ENCODE measurements at regions not wholly inside any gene's neighbourhood (a gene's known extent, or its start where the extent isn't known, plus 50 kb on each side); places are given as distances from the start of the nearest gene placed in this dataset.

DNA sequence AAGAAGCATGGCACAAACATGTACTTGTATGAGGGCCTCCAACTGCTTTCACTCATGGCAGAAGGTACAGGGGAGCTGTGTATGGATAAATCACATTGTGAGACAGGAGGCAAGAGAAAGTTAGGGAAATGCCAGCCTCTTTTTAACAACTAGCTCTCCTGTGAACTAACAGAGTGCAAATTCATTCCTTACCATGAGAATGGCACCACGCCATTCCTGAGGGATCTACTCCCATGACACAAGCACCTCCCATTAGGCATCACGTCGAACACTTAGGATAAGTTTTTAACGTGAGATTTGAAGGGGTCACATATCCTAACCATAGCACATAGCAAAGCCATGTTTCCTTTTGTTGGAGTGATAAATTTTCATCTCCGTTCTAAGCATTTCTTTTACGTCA, 747.2 kb upstream of the CHD1 start:
- Histone ChIP-seq H3K9me3 (ENCODE audit: control insufficient read depth, insufficient read depth, low read length) (no peaks in the 10 kb centered on the region), H3K36me3 (ENCODE audit: control insufficient read depth, low read length) (no peaks in the 10 kb centered on the region), H3K4me1 (ENCODE audit: control insufficient read depth, low read length) (no peaks in the 10 kb centered on the region), H3K79me2 (ENCODE audit: control insufficient read depth, low read length) (no peaks in the 10 kb centered on the region), H3F3A (ENCODE audit: control insufficient read depth, insufficient read depth) (no peaks in the 10 kb centered on the region), H4K20me1 (ENCODE audit: control insufficient read depth, insufficient read depth, low read depth, low read length) (no peaks in the 10 kb centered on the region), H3K4me3 (ENCODE audit: low read length) (no peak overlapping the region), H3K27ac (ENCODE audit: low read depth, low read length) (no peak overlapping the region), H3K27me3 (ENCODE audit: control insufficient read depth, low read length) (no peaks in the 10 kb centered on the region), H3K4me2 (ENCODE audit: low read length) (no peak overlapping the region), H3K9me2 (replicated peaks; ENCODE audit: control insufficient read depth, low read length) (no peaks in the 10 kb centered on the region)
- TF ChIP-seq EZH2phosphoT487 (IDR thresholded peaks at IDR 0.05; ENCODE audit: borderline replicate concordance, low read length): no peak
- TF ChIP-seq, protein P1, sequence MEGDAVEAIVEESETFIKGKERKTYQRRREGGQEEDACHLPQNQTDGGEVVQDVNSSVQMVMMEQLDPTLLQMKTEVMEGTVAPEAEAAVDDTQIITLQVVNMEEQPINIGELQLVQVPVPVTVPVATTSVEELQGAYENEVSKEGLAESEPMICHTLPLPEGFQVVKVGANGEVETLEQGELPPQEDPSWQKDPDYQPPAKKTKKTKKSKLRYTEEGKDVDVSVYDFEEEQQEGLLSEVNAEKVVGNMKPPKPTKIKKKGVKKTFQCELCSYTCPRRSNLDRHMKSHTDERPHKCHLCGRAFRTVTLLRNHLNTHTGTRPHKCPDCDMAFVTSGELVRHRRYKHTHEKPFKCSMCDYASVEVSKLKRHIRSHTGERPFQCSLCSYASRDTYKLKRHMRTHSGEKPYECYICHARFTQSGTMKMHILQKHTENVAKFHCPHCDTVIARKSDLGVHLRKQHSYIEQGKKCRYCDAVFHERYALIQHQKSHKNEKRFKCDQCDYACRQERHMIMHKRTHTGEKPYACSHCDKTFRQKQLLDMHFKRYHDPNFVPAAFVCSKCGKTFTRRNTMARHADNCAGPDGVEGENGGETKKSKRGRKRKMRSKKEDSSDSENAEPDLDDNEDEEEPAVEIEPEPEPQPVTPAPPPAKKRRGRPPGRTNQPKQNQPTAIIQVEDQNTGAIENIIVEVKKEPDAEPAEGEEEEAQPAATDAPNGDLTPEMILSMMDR (IDR thresholded peaks at IDR 0.05; ENCODE audit: low read depth, low read length, poor library complexity, severe bottlenecking): no peak

DNA sequence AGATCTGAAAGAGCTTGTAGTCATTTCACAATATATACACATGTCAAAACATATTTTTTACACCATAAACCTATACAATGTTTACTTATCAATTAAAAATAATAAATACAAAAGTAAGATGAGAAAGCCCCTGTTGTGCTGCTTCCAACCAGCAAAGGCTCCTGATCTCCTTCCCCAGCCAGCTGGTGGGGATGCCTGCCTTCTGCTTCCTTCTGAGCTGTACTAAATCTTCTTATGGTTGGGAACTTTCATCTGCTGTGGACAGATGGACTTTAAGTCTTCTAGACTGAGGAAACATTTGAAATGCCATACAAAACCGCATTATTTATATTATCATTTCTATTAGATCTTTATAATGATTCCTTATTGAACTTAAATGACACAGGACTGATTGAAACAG, 745.3 kb upstream of the CHD1 start:
- Histone ChIP-seq H4K20me1 (ENCODE audit: control insufficient read depth, insufficient read depth, low read depth, low read length) (no peaks in the 10 kb centered on the region), H3F3A (ENCODE audit: control insufficient read depth, insufficient read depth) (no peaks in the 10 kb centered on the region), H3K27me3 (ENCODE audit: control insufficient read depth, low read length) (no peaks in the 10 kb centered on the region), H3K4me1 (ENCODE audit: control insufficient read depth, low read length) (no peaks in the 10 kb centered on the region), H3K4me3 (ENCODE audit: low read length) (no peak overlapping the region), H3K9me2 (replicated peaks; ENCODE audit: control insufficient read depth, low read length) (no peaks in the 10 kb centered on the region), H3K79me2 (ENCODE audit: control insufficient read depth, low read length) (no peaks in the 10 kb centered on the region), H3K36me3 (ENCODE audit: control insufficient read depth, low read length) (no peaks in the 10 kb centered on the region), H3K9me3 (ENCODE audit: control insufficient read depth, insufficient read depth, low read length) (no peaks in the 10 kb centered on the region), H3K27ac (ENCODE audit: low read depth, low read length) (no peak overlapping the region), H3K4me2 (ENCODE audit: low read length) (no peak overlapping the region)
- no peak for TF ChIP-seq EZH2phosphoT487 (IDR thresholded peaks at IDR 0.05; ENCODE audit: borderline replicate concordance, low read length)
- TF ChIP-seq, protein P1 (IDR thresholded peaks at IDR 0.05; ENCODE audit: low read depth, low read length, poor library complexity, severe bottlenecking): no peak

DNA sequence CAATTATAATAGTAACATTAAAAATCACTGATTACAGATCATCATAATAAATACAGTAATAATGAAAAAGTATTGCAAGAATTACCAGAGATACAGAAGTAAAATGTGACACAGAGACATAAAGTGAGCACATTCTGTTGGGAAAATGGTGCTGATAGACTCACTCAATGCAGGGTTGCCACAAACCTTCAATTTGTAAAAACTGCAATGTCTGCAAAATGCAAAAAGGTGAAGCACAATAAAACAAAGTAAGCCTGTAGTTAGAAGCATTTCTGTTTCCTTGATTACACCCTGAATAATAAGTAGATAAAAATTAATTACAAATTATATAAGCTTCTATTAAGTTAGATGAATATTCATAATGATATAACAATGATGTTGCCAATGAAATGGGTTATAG, 736.2 kb upstream of the CHD1 start:
- no peaks in the 10 kb centered on the region for H3K79me2 ChIP-seq (ENCODE audit: control insufficient read depth, low read length)

More for the DNA sequence above, 736.2 kb upstream of the CHD1 start:
- no peaks in the 10 kb centered on the region for H3K27me3 ChIP-seq (ENCODE audit: control insufficient read depth, low read length)
- H3K4me2 ChIP-seq (ENCODE audit: low read length): no peak overlapping the region
- TF ChIP-seq, protein P1 (IDR thresholded peaks at IDR 0.05; ENCODE audit: low read depth, low read length, poor library complexity, severe bottlenecking): no peak
- no peak for TF ChIP-seq EZH2phosphoT487 (IDR thresholded peaks at IDR 0.05; ENCODE audit: borderline replicate concordance, low read length)
- no peaks in the 10 kb centered on the region for H3K4me1 ChIP-seq (ENCODE audit: control insufficient read depth, low read length)
- H3K27ac ChIP-seq (ENCODE audit: low read depth, low read length): no peak overlapping the region
- H3K36me3 ChIP-seq (ENCODE audit: control insufficient read depth, low read length): no peaks in the 10 kb centered on the region
- H3K9me3 ChIP-seq (ENCODE audit: control insufficient read depth, insufficient read depth, low read length): no peaks in the 10 kb centered on the region
- no peaks in the 10 kb centered on the region for H3F3A ChIP-seq (ENCODE audit: control insufficient read depth, insufficient read depth)
- no peaks in the 10 kb centered on the region for H4K20me1 ChIP-seq (ENCODE audit: control insufficient read depth, insufficient read depth, low read depth, low read length)
- H3K9me2 ChIP-seq (replicated peaks; ENCODE audit: control insufficient read depth, low read length): no peaks in the 10 kb centered on the region
- no peak overlapping the region for H3K4me3 ChIP-seq (ENCODE audit: low read length)
